ENCODE measurements at regions not wholly inside any gene's neighbourhood (a gene's known extent, or its start where the extent isn't known, plus 50 kb on each side); places are given as distances from the start of the nearest gene placed in this dataset.

DNA sequence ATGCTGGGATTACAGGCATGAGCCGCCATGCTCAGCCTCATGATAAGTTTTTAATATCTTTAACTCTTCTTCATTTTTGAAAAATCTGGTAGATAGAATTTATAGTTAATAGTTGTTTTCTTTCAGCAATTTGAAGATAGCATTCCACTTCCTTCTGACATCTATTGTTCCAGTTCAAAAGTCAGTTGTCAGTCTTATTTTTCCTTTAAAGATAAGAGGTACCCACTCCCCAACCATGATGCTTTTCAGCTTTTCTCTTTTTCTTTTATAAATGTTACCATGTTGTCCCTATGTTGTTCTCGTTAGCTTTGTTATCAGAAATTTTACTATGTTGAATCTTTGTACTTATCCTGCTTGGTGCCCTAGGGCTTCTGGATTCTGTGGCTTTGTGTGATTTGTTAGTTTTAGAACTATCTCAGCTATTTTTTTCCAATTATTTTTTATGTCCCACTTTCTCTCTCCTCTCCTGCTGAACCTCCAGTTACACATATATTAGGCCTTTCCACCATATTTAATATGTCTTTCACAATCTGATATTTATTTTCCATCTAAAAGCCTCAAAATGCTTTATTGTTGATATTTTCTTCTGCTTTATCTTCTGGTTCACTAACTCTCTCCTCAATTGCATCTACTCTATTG, 181.6 kb upstream of the FOXN3 start:
- no peak overlapping the region for H3K4me3 ChIP-seq (ENCODE audit: low read depth, low read length)
- TF ChIP-seq, protein P1, sequence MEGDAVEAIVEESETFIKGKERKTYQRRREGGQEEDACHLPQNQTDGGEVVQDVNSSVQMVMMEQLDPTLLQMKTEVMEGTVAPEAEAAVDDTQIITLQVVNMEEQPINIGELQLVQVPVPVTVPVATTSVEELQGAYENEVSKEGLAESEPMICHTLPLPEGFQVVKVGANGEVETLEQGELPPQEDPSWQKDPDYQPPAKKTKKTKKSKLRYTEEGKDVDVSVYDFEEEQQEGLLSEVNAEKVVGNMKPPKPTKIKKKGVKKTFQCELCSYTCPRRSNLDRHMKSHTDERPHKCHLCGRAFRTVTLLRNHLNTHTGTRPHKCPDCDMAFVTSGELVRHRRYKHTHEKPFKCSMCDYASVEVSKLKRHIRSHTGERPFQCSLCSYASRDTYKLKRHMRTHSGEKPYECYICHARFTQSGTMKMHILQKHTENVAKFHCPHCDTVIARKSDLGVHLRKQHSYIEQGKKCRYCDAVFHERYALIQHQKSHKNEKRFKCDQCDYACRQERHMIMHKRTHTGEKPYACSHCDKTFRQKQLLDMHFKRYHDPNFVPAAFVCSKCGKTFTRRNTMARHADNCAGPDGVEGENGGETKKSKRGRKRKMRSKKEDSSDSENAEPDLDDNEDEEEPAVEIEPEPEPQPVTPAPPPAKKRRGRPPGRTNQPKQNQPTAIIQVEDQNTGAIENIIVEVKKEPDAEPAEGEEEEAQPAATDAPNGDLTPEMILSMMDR (conservative IDR thresholded peaks at IDR 0.05; ENCODE audit: low read depth, low read length), result no peak
- DNase-seq (ENCODE audit: low read depth), result no peak

DNA sequence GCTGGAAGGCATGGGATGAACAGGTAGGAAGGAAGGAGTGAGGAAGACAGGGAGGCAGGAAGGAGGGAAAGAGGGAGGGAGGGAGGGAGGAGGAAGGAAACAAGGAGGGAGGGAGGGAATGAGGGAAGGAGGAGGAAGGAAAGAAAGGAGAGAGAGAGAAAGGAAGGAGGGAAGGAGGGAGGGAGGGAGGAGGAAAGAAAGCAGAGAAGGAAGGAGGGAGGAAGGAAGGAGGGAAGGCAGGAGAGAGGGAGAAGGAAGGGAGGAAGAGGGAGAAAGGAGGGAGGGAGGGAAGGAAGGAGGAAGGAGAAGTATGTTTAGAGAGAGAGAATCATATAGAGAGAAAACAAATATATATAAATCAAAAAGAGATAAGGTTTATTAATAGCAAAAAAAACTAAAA, 175.9 kb upstream of the FOXN3 start:
- no peak overlapping the region for H3K4me3 ChIP-seq (ENCODE audit: low read depth, low read length)
- TF ChIP-seq, protein P1 (conservative IDR thresholded peaks at IDR 0.05; ENCODE audit: low read depth, low read length), result no peak
- no peak for DNase-seq (ENCODE audit: low read depth)

DNA sequence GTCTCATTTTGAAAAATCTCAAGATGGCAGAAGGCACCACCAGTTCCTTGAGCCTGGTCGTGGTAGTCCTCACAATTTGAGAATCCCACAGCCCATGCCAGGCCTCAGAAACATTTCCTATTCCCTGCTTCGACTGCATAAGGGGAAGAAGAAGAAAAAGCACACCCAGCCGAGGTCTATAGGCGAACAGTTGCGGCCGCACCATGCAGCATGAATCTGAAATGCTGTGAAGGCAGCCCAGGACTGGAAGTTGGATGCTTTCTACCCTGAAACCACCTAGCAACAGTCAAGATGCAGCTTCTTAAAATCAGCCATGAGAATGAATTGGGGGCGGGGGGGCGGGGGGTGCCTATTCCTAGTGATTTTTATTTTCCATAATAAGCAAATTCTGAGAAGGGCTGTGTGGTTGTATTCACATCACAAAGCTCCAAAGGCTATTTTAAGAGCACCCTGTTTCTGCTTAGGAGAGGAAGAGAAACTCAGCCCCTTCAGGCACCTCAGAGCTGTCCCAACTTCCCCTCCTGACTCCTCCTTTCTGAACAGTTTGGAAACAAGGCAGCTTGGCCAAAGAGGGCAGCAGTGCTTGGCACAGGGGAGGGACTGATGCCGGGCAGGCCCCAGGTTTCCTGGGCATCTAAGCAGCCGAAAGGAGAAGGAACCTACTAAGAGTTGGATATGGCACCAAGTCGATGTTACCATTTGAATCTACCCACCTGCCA, 172.5 kb upstream of the FOXN3 start:
- no peak overlapping the region for H3K4me3 ChIP-seq (ENCODE audit: low read depth, low read length)
- TF ChIP-seq, protein P1 (conservative IDR thresholded peaks at IDR 0.05; ENCODE audit: low read depth, low read length), result no peak
- DNase-seq (ENCODE audit: low read depth), result no peak

DNA sequence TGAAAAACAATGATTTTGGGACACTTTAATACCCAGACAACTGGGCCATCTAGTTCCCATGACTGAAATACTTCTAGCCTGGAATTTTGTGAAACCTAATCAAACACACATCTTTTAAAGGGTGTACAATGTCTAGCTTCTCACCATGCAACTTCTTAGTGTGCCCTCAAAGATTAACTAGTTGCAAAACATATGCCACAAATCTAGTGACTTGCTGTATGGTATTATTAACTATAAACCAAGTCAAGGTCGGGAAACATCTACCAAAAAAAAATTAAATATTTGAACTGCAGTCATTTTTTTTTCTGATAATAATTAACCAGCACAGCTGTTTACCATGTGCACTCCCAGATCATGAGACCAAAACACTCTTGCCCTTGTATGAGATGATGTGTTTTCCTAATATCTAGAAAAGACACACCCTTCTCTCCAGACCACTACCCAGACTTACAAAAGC, 171.8 kb upstream of the FOXN3 start:
- no peak overlapping the region for H3K4me3 ChIP-seq (ENCODE audit: low read depth, low read length)
- DNase-seq (ENCODE audit: low read depth), result no peak
- TF ChIP-seq, protein P1 (conservative IDR thresholded peaks at IDR 0.05; ENCODE audit: low read depth, low read length), result no peak

DNA sequence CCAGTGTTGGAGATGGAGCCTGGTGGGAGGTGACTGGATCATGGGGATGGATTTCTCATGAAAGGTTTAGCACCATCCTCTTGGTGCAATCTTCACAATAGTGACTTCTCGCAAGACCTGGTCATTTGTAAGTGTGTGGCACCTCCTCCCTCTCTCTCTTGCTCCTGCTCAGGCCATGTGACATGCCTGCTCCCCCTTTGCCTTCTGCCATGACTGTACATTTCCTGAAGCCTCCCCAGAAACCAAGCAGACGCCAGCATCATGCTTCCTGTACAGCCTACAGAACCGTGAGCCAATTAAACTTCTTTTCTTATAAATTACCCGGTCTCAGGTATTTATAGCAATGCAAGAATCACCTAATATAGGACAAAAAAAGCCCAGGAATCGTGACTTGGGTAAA, 171.0 kb upstream of the FOXN3 start:
- no peak overlapping the region for H3K4me3 ChIP-seq (ENCODE audit: low read depth, low read length)
- no peak for DNase-seq (ENCODE audit: low read depth)
- TF ChIP-seq, protein P1 (conservative IDR thresholded peaks at IDR 0.05; ENCODE audit: low read depth, low read length), result no peak

DNA sequence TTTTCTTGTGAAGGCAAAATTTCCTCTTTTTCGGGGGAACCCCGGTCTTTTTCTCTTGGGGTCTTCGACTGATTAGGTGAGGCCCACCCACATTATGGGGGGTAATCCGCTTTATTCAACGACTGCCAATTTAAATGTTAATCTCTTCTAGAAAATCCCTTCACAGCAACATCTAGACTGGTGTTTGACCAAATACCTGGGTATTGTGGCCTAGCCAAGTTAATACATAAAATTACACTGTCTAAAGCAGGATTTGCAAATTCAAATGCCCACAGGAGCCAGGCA, 170.0 kb upstream of the FOXN3 start:
- TF ChIP-seq, protein P1 (conservative IDR thresholded peaks at IDR 0.05; ENCODE audit: low read depth, low read length), result no peak
- H3K4me3 ChIP-seq (ENCODE audit: low read depth, low read length), result no peak overlapping the region
- no peak for DNase-seq (ENCODE audit: low read depth)
